Smooth muscle cell (in vitro differentiated cells): ENCODE measurements at regions not wholly inside any gene's neighbourhood (a gene's known extent, or its start where the extent isn't known, plus 50 kb on each side); places are given as distances from the start of the nearest gene placed in this dataset.

Experiments used
- DNase-seq: peaks from one replicate; lab custom pipeline; 2025; ENCODE audit not compliant: unreplicated experiment; lab: John Stamatoyannopoulos, UW
- H2AFZ ChIP-seq: fragments of 200-600 bp; sonication (generic); 2 replicates; pipeline ENCODE4 v1.6.0; 2016; ENCODE audit warnings: antibody characterized with exemption, low read depth, mild to moderate bottlenecking
- H3F3A ChIP-seq: fragments of 200-600 bp; sonication (generic); 2 replicates; pipeline ENCODE4 v1.6.0; 2017; ENCODE audit warnings: antibody characterized with exemption, low read depth
- H3K27ac ChIP-seq: fragments of 200-600 bp; sonication (generic); 2 replicates; pipeline ENCODE4 v1.5.1; 2016; ENCODE audit warnings: low read depth, mild to moderate bottlenecking
- H3K27me3 ChIP-seq: fragments of 200-600 bp; sonication (generic); 2 replicates; pipeline ENCODE4 v1.6.1; 2016; ENCODE audit warnings: low read depth, mild to moderate bottlenecking
- H3K36me3 ChIP-seq: fragments of 200-600 bp; sonication (generic); 2 replicates; pipeline ENCODE4 v1.5.1; 2016; ENCODE audit warnings: low read depth
- H3K4me1 ChIP-seq: fragments of 200-600 bp; sonication (generic); 2 replicates; pipeline ENCODE4 v1.5.1; 2016; ENCODE audit warnings: low read depth
- H3K4me2 ChIP-seq: fragments of 200-600 bp; sonication (generic); 2 replicates; pipeline ENCODE4 v1.6.0; 2016; ENCODE audit warnings: mild to moderate bottlenecking
- H3K4me3 ChIP-seq: fragments of 200-600 bp; sonication (generic); 2 replicates; pipeline ENCODE4 v1.5.1; 2016; ENCODE audit warnings: mild to moderate bottlenecking
- H3K79me2 ChIP-seq: fragments of 200-600 bp; sonication (generic); 2 replicates; pipeline ENCODE4 v1.6.0; 2016; ENCODE audit warnings: low read depth, mild to moderate bottlenecking
- H3K9ac ChIP-seq: fragments of 200-600 bp; sonication (generic); 2 replicates; pipeline ENCODE4 v1.6.0; 2016; ENCODE audit warnings: low read depth
- H3K9me3 ChIP-seq: fragments of 200-600 bp; sonication (generic); replicated peaks from 2 replicates; pipeline ENCODE4 v1.5.1; 2016; ENCODE audit warnings: low read depth
- H4K20me1 ChIP-seq: fragments of 200-600 bp; sonication (generic); 2 replicates; pipeline ENCODE4 v1.6.0; 2016; ENCODE audit warnings: low read depth
- WGBS: methylation state at CpG from one replicate; pipeline ENCODE4 v1.1.7; 2016; ENCODE audit warnings: low lambda C conversion rate; 5-methylcytosine and 5-hydroxymethylcytosine counted together
- TF ChIP-seq, protein P1 (sequence below): fragments of 200-600 bp; sonication (generic); IDR thresholded peaks from 2 replicates; pipeline ENCODE4 v1.5.1; 2017; ENCODE audit warnings: borderline replicate concordance, mild to moderate bottlenecking, antibody characterized with exemption; ENCODE audit not compliant: insufficient read depth, poor library complexity, severe bottlenecking

- Histone ChIP-seq H3K27me3 (no peaks in the 10 kb centered on the region), H3K4me2 (no peak overlapping the region), H3K4me3 (no peak overlapping the region), H2AFZ (no peak overlapping the region), H3K36me3 (peaks cover 37% of the 10 kb centered on the region), H3K27ac (no peak overlapping the region), H3K9me3 (no peaks in the 10 kb centered on the region), H3K4me1 (no peaks in the 10 kb centered on the region), H3K9ac (no peak overlapping the region), H4K20me1 (no peaks in the 10 kb centered on the region), H3K79me2 (no peaks in the 10 kb centered on the region), H3F3A (no peaks in the 10 kb centered on the region)
- TF ChIP-seq, protein P1, sequence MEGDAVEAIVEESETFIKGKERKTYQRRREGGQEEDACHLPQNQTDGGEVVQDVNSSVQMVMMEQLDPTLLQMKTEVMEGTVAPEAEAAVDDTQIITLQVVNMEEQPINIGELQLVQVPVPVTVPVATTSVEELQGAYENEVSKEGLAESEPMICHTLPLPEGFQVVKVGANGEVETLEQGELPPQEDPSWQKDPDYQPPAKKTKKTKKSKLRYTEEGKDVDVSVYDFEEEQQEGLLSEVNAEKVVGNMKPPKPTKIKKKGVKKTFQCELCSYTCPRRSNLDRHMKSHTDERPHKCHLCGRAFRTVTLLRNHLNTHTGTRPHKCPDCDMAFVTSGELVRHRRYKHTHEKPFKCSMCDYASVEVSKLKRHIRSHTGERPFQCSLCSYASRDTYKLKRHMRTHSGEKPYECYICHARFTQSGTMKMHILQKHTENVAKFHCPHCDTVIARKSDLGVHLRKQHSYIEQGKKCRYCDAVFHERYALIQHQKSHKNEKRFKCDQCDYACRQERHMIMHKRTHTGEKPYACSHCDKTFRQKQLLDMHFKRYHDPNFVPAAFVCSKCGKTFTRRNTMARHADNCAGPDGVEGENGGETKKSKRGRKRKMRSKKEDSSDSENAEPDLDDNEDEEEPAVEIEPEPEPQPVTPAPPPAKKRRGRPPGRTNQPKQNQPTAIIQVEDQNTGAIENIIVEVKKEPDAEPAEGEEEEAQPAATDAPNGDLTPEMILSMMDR: no peak
- DNase-seq: no peak
- 91% methylated on average over 3 of the region's 3 CpGs for WGBS
Measured at GRCh38 chr20:3297079-3297378, 58.0 kb upstream of the SLC4A11 start.

DNA sequence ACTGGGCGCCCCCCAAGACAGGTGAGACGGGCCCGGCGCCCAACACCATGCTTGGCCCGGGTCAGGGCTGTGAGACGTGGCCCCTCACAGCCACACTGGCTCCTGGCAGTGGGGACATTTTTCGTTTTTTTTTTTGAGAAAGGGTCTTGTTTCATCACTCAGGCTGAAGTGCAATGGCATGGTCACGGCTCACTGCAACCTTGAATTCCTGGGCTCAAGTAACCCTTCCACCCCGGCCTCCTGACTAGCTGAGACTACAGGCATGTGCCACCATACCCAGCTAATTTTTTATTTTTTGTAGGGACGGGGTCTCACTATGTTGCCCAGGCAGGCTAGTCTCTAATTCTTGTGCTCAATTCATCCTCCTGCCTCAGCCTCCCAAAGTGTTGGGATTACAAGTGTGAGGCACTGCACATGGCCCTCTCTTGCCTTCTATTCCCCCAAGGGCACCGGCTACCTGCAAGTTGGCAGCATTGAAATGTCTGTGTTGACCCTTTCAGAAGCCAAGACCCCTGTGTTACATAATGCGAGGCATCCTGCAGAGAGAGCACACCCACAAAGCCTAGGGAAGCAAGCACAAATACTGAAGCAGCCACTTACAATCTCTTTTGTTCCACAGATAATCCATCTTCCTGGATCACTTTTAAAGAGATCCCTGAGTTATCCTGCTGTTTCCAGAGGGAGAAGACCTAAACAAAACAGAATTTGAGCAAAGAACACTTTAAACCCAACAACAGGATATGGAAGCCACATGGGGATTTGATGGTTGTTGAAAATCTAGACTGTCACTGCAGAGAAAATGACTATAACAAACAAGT lies 57.5 kb upstream of the SLC4A11 start:
- H3K79me2 ChIP-seq: no peaks in the 10 kb centered on the region
- H3F3A ChIP-seq: no peaks in the 10 kb centered on the region
- H3K36me3 ChIP-seq: peaks cover 39% of the 10 kb centered on the region
- H3K4me3 ChIP-seq: no peak overlapping the region
- TF ChIP-seq, protein P1: no peak
- H3K4me1 ChIP-seq: no peaks in the 10 kb centered on the region
- no peaks in the 10 kb centered on the region for H3K9me3 ChIP-seq
- H3K4me2 ChIP-seq: no peak overlapping the region
- no peaks in the 10 kb centered on the region for H4K20me1 ChIP-seq
- H3K27ac ChIP-seq: no peak overlapping the region
- H2AFZ ChIP-seq: no peak overlapping the region
- H3K9ac ChIP-seq: no peak overlapping the region
- WGBS: 98% methylated on average over 12 of the region's 12 CpGs
- H3K27me3 ChIP-seq: no peaks in the 10 kb centered on the region
- DNase-seq: no peak
